GM10266 (cell line): ENCODE measurements at regions not wholly inside any gene's neighbourhood (a gene's known extent, or its start where the extent isn't known, plus 50 kb on each side); places are given as distances from the start of the nearest gene placed in this dataset.

ENCODE experiments used
- DNase-seq: peaks from one replicate; pipeline ENCODE4 v3.0.0; 2012; ENCODE audit errors: extremely low spot score
- TF ChIP-seq, protein P1 (sequence below): IDR thresholded peaks from 2 replicates; pipeline ENCODE4 v1.5.1; 2012; ENCODE audit warnings: mild to moderate bottlenecking, low read depth; ENCODE audit not compliant: control insufficient read depth, insufficient read depth; ENCODE audit errors: missing control alignments

DNA sequence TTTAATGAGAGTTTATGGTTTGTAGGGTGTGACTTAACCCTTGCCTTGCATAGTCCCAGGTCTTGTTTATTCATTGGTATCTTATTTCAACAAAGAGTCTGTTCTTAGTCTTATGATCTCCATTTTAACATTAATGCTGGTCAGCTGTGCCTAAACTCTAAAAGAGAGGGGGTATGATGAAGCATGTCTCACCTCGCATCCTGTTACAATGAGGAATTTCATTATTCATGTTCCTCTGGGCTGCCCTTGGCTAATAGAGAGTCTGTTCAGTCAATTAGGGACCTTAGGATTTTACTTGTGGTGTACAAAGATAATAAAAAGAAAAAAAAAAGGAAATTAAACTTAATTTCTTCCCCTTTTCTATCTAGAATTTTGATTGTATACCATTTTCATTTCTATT is 831.9 kb upstream of the CDH2 start:
- TF ChIP-seq, protein P1, sequence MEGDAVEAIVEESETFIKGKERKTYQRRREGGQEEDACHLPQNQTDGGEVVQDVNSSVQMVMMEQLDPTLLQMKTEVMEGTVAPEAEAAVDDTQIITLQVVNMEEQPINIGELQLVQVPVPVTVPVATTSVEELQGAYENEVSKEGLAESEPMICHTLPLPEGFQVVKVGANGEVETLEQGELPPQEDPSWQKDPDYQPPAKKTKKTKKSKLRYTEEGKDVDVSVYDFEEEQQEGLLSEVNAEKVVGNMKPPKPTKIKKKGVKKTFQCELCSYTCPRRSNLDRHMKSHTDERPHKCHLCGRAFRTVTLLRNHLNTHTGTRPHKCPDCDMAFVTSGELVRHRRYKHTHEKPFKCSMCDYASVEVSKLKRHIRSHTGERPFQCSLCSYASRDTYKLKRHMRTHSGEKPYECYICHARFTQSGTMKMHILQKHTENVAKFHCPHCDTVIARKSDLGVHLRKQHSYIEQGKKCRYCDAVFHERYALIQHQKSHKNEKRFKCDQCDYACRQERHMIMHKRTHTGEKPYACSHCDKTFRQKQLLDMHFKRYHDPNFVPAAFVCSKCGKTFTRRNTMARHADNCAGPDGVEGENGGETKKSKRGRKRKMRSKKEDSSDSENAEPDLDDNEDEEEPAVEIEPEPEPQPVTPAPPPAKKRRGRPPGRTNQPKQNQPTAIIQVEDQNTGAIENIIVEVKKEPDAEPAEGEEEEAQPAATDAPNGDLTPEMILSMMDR, result no peak
- no peak for DNase-seq

DNA sequence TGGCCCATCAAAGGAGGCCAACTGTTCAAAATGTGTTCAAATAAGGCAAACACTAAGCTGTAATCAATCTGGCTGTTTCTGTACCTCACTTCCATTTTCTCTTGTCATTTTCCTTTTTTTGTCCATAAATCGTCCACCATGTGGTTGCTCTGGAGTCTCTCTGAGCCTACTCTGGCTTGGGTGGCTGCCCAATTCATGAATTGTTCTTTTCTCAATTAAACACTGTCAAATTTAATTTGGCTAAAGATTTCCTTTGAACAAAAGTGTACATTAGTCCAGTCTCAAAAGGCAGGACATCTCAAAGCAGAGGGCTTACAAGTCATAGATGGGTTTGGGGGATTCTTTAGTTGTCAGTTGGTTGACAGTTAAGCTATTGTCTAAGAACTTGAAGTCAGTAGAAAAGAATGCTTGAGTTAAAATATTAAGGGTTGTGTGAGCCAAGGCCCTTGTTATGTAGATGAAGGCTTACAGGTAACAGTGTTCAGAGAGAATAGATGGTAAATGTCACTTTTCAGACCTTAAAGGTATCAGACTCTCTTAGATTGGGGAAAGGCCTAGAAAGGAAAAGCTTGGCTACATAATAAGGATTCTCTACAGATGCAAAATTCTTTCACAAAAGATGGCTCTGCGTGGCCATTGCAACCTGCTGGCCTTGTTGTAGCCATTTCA is 831.2 kb upstream of the CDH2 start:
- no peak for DNase-seq
- TF ChIP-seq, protein P1, result no peak

DNA sequence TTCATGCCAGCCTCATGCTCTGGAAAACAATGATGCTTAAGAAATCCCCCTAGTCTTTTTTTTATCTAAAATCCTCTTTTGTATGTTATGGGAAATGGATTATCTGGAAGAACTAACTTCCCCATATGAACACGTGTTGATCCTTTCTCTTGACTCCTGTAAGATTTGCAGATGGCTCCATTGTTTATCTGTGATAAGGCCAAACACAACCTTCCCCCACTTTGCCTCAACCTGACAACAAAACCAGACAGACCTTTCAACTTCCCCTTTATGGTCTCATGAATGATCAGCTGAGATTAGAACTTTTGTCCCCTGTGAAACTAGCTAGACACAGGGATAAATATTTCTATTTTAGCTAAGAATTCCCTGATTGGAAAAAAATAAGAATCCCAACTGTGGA is 828.0 kb upstream of the CDH2 start:
- TF ChIP-seq, protein P1, result no peak

DNA sequence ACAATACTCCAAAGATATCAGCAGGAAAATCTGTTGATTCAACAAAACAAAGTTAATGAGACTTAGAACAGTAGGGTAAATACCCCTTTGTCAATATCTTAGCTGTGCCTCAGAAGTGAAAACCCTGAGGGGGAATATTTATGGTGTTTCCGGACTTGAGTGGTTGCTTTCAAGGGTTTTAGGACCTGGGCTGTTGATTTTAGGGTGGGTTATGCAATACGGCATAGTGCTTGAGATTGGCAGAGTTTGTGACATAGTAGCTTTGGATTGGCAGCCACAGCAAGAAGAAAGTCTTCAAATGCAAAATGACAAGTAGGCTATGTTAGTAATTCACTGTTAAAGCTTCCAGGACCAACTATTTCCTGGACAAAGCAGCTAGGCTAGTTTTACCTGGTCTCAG is 826.3 kb upstream of the CDH2 start:
- no peak for DNase-seq
- TF ChIP-seq, protein P1, result no peak

More for the DNA sequence above, 828.0 kb upstream of the CDH2 start:
- DNase-seq, result no peak

DNA sequence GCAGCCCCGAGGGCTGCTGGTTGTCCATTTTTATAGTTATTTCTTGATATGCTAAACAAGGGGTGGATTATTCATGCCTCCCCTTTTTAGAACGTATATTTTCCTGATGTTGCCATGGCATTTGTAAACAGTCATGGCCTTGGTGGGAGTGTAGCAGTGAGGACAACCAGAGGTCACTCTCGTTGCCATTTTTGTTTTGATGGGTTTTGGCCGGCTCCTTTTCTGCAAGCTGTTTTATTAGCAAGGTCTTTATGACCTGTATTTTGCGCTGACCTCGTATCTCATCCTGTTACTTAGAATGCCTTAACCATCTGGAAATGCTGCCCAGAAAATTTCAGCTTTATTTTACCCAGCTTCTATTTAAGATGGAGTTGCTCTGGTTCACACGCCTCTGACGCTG is 825.8 kb upstream of the CDH2 start:
- DNase-seq, result no peak
- TF ChIP-seq, protein P1, result no peak

DNA sequence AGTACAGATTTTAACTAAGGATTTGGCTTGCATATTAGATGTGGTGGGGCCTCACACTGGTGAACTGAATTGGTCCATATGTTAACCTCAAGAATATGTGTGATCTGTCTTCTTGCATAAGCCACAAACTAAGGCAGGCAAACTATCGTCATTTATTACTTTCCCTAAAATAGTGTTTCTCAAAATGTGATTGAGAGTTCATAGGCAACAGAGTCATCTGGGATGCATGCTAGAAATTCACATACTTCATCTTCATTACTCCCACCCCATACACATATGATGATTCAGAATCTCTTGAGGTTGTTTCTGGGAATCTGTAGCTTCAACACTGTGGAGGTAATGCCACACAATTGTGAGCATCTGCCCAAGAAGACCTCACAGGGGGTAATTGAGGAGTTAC is 822.8 kb upstream of the CDH2 start:
- TF ChIP-seq, protein P1, result no peak
- DNase-seq, result no peak

DNA sequence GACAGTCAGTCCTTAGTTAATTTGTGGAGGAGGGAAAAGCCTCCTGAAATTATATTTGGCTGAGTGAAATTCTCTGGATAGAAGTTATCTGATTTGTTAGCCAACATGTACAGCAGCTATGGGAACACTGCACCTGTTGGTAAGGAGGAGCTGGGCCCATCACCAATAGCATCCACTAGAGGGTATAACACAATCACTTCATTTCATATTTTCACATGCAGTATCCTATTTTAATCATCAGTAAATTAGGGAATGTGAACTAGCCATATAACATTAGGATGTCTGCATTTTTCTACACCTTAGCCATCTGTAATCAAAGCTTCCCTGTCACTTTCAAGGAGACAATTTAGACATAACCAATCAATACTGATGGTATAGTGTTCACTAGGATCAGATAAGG is 818.4 kb upstream of the CDH2 start:
- TF ChIP-seq, protein P1, result no peak
- DNase-seq, result no peak
